Mesenchymal stem cell (in vitro differentiated cells and primary cell): ENCODE measurements at regions not wholly inside any gene's neighbourhood (a gene's known extent, or its start where the extent isn't known, plus 50 kb on each side); places are given as distances from the start of the nearest gene placed in this dataset.

Source experiments
- DNase-seq: peaks from one replicate; pipeline ENCODE4 v3.0.0-alpha.2; 2013
- H2AFZ ChIP-seq: one replicate; pipeline ENCODE4 v1.6.1; 2013; ENCODE audit warnings: low read depth, mild to moderate bottlenecking, control low read depth, inconsistent platforms, low read length, moderate library complexity
- H2AK5ac ChIP-seq: 2 replicates; pipeline ENCODE4 v1.6.1; 2013; ENCODE audit warnings: low read length, moderate library complexity, mild to moderate bottlenecking, inconsistent platforms; ENCODE audit not compliant: severe bottlenecking
- H2BK120ac ChIP-seq: one replicate; pipeline ENCODE4 v1.6.1; 2013; ENCODE audit warnings: low read depth, mild to moderate bottlenecking, inconsistent platforms, low read length, moderate library complexity
- H2BK12ac ChIP-seq, 2 experiments: one replicate each; pipeline ENCODE4 v1.6.1; 2013; ENCODE audit warnings: inconsistent platforms in 2 of 2, low read length in 2 of 2, mild to moderate bottlenecking in 2 of 2, moderate library complexity in 2 of 2, control low read depth in 1 of 2
- H2BK15ac ChIP-seq: one replicate; pipeline ENCODE4 v1.6.1; 2013; ENCODE audit warnings: mild to moderate bottlenecking, low read depth, inconsistent platforms; ENCODE audit not compliant: poor library complexity, severe bottlenecking
- H2BK5ac ChIP-seq: 2 replicates; pipeline ENCODE4 v1.6.1; 2013; ENCODE audit warnings: low read depth, mild to moderate bottlenecking, low read length, control low read depth, inconsistent platforms; ENCODE audit not compliant: poor library complexity, severe bottlenecking
- H3K14ac ChIP-seq, 2 experiments: one replicate each; pipeline ENCODE4 v1.6.1; 2013; ENCODE audit warnings: inconsistent platforms in 2 of 2, low read length in 2 of 2, control low read depth in 1 of 2, mild to moderate bottlenecking in 1 of 2, moderate library complexity in 1 of 2
- H3K18ac ChIP-seq, 2 experiments: one replicate each; pipeline ENCODE4 v1.6.1; 2013; ENCODE audit warnings: inconsistent platforms in 2 of 2, low read length in 2 of 2, control low read depth in 1 of 2, low read depth in 1 of 2, mild to moderate bottlenecking in 1 of 2
- H3K23ac ChIP-seq, 2 experiments: one replicate each; pipeline ENCODE4 v1.6.1; 2013; ENCODE audit warnings: inconsistent platforms in 2 of 2, low read length in 2 of 2, mild to moderate bottlenecking in 2 of 2, moderate library complexity in 2 of 2, control low read depth in 1 of 2
- H3K27ac ChIP-seq: 2 replicates; pipeline ENCODE4 v1.5.1; 2013; ENCODE audit warnings: mild to moderate bottlenecking, moderate library complexity, low read length, control low read depth, inconsistent platforms; ENCODE audit not compliant: poor library complexity, severe bottlenecking
- H3K27me3 ChIP-seq, 2 experiments: 2 replicates each; pipeline versions ENCODE4 v1.6.1 to v1.7.0; 2013; ENCODE audit warnings: low read length in 2 of 2, mild to moderate bottlenecking in 2 of 2, moderate library complexity in 2 of 2, control low read depth in 1 of 2, inconsistent platforms in 1 of 2; ENCODE audit not compliant: control insufficient read depth in 1 of 2, insufficient read depth in 1 of 2
- H3K36me3 ChIP-seq, 2 experiments: 2 replicates each; pipeline versions ENCODE4 v1.6.1 to v1.7.0; 2013; ENCODE audit warnings: low read length in 2 of 2, control low read depth in 1 of 2, inconsistent platforms in 1 of 2, low read depth in 1 of 2, mild to moderate bottlenecking in 1 of 2; ENCODE audit not compliant: insufficient read depth in 2 of 2, control insufficient read depth in 1 of 2
- H3K4ac ChIP-seq, 2 experiments: one replicate each; pipeline ENCODE4 v1.6.1; 2013; ENCODE audit warnings: inconsistent platforms in 2 of 2, low read length in 2 of 2, mild to moderate bottlenecking in 2 of 2, moderate library complexity in 2 of 2, control low read depth in 1 of 2, low read depth in 1 of 2
- H3K4me1 ChIP-seq: 2 replicates; pipeline ENCODE4 v1.6.1; 2013; ENCODE audit warnings: low read depth, low read length, control low read depth; ENCODE audit not compliant: control insufficient read depth, insufficient read depth
- H3K4me2 ChIP-seq: 2 replicates; pipeline ENCODE4 v1.6.1; 2013; ENCODE audit warnings: low read length, mild to moderate bottlenecking, inconsistent platforms; ENCODE audit not compliant: poor library complexity, severe bottlenecking
- H3K4me3 ChIP-seq, 2 experiments: 2 replicates each; pipeline versions ENCODE4 v1.5.1 to v1.7.0; 2013; ENCODE audit warnings: low read length in 2 of 2, mild to moderate bottlenecking in 2 of 2, control low read depth in 1 of 2, low read depth in 1 of 2; ENCODE audit not compliant: insufficient read depth in 1 of 2
- H3K79me1 ChIP-seq: replicated peaks from 2 replicates; pipeline ENCODE4 v1.6.1; 2013; ENCODE audit warnings: mild to moderate bottlenecking, control low read depth, low read length, inconsistent platforms; ENCODE audit not compliant: poor library complexity, severe bottlenecking
- H3K9ac ChIP-seq: 2 replicates; pipeline ENCODE4 v1.7.0; 2013; ENCODE audit warnings: mild to moderate bottlenecking, low read length, moderate library complexity
- H3K9me3 ChIP-seq: 2 replicates; pipeline ENCODE4 v1.7.0; 2013; ENCODE audit warnings: mild to moderate bottlenecking, low read length; ENCODE audit not compliant: control insufficient read depth
- H4K8ac ChIP-seq: one replicate; pipeline ENCODE4 v1.6.1; 2013; ENCODE audit warnings: inconsistent platforms, mild to moderate bottlenecking, low read length, moderate library complexity
- H4K91ac ChIP-seq: one replicate; pipeline ENCODE4 v1.6.1; 2013; ENCODE audit warnings: mild to moderate bottlenecking, low read length, inconsistent platforms
- WGBS: methylation state at CpG from one replicate; pipeline ENCODE4 v1.1.7; 2013; ENCODE audit warnings: mixed read lengths; 5-methylcytosine and 5-hydroxymethylcytosine counted together

DNA sequence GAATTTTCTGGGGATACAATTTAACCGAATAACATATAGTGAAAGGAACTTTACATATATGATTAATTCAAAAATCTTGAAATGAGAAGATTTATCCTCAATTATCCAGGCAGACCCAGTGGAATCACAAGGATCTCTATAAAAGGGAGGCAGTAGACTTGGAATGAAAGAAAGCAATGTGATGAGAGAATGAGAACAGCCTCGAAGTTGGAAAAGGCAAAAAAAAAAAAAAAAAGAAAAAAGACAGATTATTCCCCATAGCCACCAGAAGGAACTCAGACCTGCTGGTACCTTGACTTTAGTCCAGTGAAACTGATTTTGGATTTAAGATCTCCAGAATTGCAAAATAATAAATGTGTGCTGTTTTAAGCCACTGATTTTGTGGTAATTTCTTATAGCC lies 416.3 kb upstream of the OR4E1 start:
- no peak overlapping the region for H3K4me2 ChIP-seq
- H2AK5ac ChIP-seq, result no peak overlapping the region
- WGBS, result no CpG with 5 or more reads among the region's 2 CpGs
- H3K9me3 ChIP-seq, result no peaks in the 10 kb centered on the region
- H3K9ac ChIP-seq, result no peak overlapping the region
- H3K4me1 ChIP-seq, result no peaks in the 10 kb centered on the region
- H2BK15ac ChIP-seq, result no peak overlapping the region
- H3K23ac ChIP-seq, result no peak overlapping the region
- H4K91ac ChIP-seq, result no peak overlapping the region
- no peaks in the 10 kb centered on the region for H3K27me3 ChIP-seq
- no peaks in the 10 kb centered on the region for H3K79me1 ChIP-seq
- DNase-seq, result no peak
- H3K36me3 ChIP-seq, result no peaks in the 10 kb centered on the region
- no peak overlapping the region for H3K27ac ChIP-seq
- no peak overlapping the region for H2BK120ac ChIP-seq
- no peak overlapping the region for H4K8ac ChIP-seq
- H3K14ac ChIP-seq, result no peak overlapping the region
- H2BK5ac ChIP-seq, result no peak overlapping the region
- no peak overlapping the region for H3K4me3 ChIP-seq
- H3K4ac ChIP-seq, result no peak overlapping the region
- no peak overlapping the region for H2AFZ ChIP-seq
- no peak overlapping the region for H3K18ac ChIP-seq
- no peak overlapping the region for H2BK12ac ChIP-seq

DNA sequence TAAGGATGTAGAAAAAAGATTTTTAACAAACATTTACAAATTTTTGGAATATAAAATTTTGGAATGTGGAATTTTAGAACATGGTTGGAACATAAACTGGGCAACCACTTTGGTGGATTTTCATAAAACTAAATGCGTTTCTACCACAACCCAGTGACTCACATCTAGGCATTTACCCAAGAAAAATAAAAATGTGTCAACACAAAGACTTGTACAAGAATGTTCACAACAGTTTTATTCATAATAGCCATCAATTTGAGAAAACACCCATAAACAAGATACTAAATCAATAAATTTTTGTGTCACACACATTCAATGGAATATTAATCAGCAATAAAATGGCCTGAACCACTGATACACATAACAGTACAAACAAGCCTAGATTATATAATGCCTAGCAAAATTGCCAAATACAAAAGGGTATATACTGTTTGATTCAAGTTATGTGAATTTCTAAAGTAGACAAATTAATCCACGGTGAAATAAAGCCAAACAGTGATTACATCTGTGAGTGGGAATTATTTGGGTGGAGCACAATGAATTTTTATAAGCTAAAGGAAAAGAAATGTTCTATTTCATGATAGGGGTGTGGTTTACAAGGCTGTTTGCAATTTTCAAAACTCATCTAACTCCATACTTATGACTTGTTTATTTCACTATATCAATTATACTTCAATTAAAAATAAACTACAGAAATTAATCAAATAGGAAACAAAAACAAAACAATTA lies 415.2 kb upstream of the OR4E1 start:
- H3K9ac ChIP-seq, result no peak overlapping the region
- H3K18ac ChIP-seq, result no peak overlapping the region
- H3K14ac ChIP-seq, result no peak overlapping the region
- H4K91ac ChIP-seq, result no peak overlapping the region
- no peaks in the 10 kb centered on the region for H3K79me1 ChIP-seq
- H2BK5ac ChIP-seq, result no peak overlapping the region
- H2AFZ ChIP-seq, result no peak overlapping the region
- H2BK120ac ChIP-seq, result no peak overlapping the region
- no peaks in the 10 kb centered on the region for H3K36me3 ChIP-seq
- no peaks in the 10 kb centered on the region for H3K4me1 ChIP-seq
- H3K4me3 ChIP-seq, result no peak overlapping the region
- no peak overlapping the region for H3K4ac ChIP-seq
- no peak overlapping the region for H3K27ac ChIP-seq
- no peak overlapping the region for H4K8ac ChIP-seq
- no peak overlapping the region for H2BK15ac ChIP-seq
- H3K4me2 ChIP-seq, result no peak overlapping the region
- no peaks in the 10 kb centered on the region for H3K27me3 ChIP-seq
- 75% methylated on average over 2 of the region's 2 CpGs for WGBS
- H3K23ac ChIP-seq, result no peak overlapping the region
- DNase-seq, result no peak
- no peaks in the 10 kb centered on the region for H3K9me3 ChIP-seq
- no peak overlapping the region for H2BK12ac ChIP-seq
- no peak overlapping the region for H2AK5ac ChIP-seq

DNA sequence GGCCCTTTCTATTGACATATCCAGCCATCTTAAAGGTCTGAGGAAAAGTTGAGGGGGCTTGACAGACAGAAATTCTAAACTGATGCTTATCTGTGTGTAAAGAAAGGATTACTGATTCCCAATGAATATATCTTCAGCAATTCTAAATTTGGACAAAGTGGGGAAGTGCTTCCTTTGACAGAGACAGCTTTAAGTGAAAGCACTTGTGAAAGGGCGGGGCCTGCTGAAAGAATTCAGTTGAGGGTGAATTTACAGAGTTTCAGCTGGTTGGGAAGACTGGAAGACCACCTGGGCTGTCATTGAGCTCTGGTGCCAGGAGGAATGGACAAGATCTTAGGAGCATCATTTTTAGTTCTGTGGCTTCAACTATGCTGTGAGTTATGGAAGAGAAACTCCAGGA lies 412.5 kb upstream of the OR4E1 start:
- no peaks in the 10 kb centered on the region for H3K27me3 ChIP-seq
- H3K4ac ChIP-seq, result no peak overlapping the region
- no peak overlapping the region for H2BK15ac ChIP-seq
- H3K36me3 ChIP-seq, result no peaks in the 10 kb centered on the region
- H3K4me2 ChIP-seq, result no peak overlapping the region
- H3K27ac ChIP-seq, result no peak overlapping the region
- no peak overlapping the region for H2AFZ ChIP-seq
- no peak overlapping the region for H3K18ac ChIP-seq
- no peak overlapping the region for H3K14ac ChIP-seq
- no peak overlapping the region for H3K23ac ChIP-seq
- no peak overlapping the region for H3K9ac ChIP-seq
- H3K79me1 ChIP-seq, result no peaks in the 10 kb centered on the region
- H2BK12ac ChIP-seq, result no peak overlapping the region
- 60% methylated on average over 1 of the region's 1 CpG for WGBS
- H4K8ac ChIP-seq, result no peak overlapping the region
- no peak overlapping the region for H4K91ac ChIP-seq
- H2BK5ac ChIP-seq, result no peak overlapping the region
- H3K4me3 ChIP-seq, result no peak overlapping the region
- no peaks in the 10 kb centered on the region for H3K9me3 ChIP-seq
- no peaks in the 10 kb centered on the region for H3K4me1 ChIP-seq
- no peak for DNase-seq
- no peak overlapping the region for H2BK120ac ChIP-seq
- H2AK5ac ChIP-seq, result no peak overlapping the region

DNA sequence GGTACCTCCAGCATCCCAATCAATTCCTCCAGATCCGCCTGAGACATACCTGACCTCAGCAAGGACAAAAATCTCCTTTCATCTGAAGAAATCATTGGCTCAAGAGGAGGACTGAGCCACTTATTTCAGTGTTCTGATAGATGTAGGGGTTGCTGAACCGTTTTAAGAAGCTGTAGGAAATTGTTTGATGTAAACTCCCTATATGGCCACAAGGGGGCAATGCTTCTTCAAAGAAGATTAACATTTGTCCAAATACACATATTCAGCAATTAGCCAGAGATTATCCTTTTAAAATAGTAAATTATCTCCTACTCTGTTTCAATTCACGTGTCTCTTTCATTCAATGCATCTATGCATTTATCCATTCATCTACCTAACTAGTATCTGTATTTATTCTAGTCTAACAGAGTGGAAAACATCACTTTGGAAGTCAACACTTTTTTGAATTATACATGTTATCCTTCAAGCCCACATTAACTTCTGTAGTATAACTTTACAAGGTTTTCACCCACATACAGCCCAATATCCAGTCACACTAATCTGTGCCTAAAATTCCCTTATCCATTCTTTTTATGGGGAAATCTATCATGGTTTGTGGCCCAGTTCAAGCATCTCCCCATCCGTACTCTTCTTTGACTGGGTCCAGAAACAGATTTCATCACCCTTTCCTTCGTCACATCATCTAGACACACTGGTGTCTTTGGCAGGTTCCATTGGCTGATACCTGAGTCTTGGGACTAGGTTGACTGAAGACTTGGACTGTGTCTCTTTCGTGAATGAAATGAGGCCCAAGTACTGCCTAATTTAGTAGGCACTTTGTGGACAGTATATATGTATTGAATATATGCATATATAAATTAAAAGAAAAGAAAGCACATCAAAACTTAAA lies 411.0 kb upstream of the OR4E1 start:
- Histone ChIP-seq H3K27me3 (no peaks in the 10 kb centered on the region), H3K14ac (no peak overlapping the region), H3K23ac (no peak overlapping the region), H2BK12ac (no peak overlapping the region), H3K4me2 (no peak overlapping the region), H4K8ac (no peak overlapping the region), H2BK15ac (no peak overlapping the region), H3K4me1 (no peaks in the 10 kb centered on the region), H3K9me3 (no peaks in the 10 kb centered on the region), H2AK5ac (no peak overlapping the region), H4K91ac (no peak overlapping the region), H2BK120ac (no peak overlapping the region), H3K18ac (no peak overlapping the region), H3K4me3 (no peak overlapping the region), H3K27ac (no peak overlapping the region), H3K79me1 (no peaks in the 10 kb centered on the region), H2BK5ac (no peak overlapping the region), H3K9ac (no peak overlapping the region), H3K4ac (no peak overlapping the region), H2AFZ (no peak overlapping the region), H3K36me3 (no peaks in the 10 kb centered on the region)
- DNase-seq, result peak; percentile 64
- 60% methylated on average over 3 of the region's 6 CpGs for WGBS
